SK-N-MC (cell line): ENCODE measurements at regions not wholly inside any gene's neighbourhood (a gene's known extent, or its start where the extent isn't known, plus 50 kb on each side); places are given as distances from the start of the nearest gene placed in this dataset.
A peak's percentile ranks its signal among the peaks of the same experiment; 100 is the strongest.

Experiments used
- DNase-seq: peaks from one replicate; pipeline ENCODE4 v3.0.0-alpha.2; 2011; ENCODE audit warnings: low read depth, low spot score
- H3K27ac ChIP-seq: fragments of 200-600 bp; sonication (generic); 2 replicates; pipeline ENCODE4 v1.5.1; 2016; ENCODE audit warnings: mixed run types
- H3K36me3 ChIP-seq: fragments of 200-600 bp; sonication (generic); 2 replicates; pipeline ENCODE4 v1.6.1; 2017; ENCODE audit warnings: antibody characterized with exemption, low read length, mixed read lengths; ENCODE audit not compliant: insufficient read depth
- H3K4me3 ChIP-seq: fragments of 200-600 bp; sonication (generic); 2 replicates; pipeline ENCODE4 v1.5.1; 2016
- H3K9ac ChIP-seq: fragments of 200-600 bp; sonication (generic); 2 replicates; pipeline ENCODE4 v1.8.0; 2017; ENCODE audit warnings: mixed run types, mixed read lengths; ENCODE audit not compliant: insufficient read length
- H3K9me3 ChIP-seq: fragments of 200-600 bp; sonication (generic); 2 replicates; pipeline ENCODE4 v1.6.1; 2017; ENCODE audit warnings: low read depth, mild to moderate bottlenecking, antibody characterized with exemption, low read length, moderate library complexity, mixed read lengths
- EZH2 ChIP-seq: fragments of 200-600 bp; sonication (generic); IDR thresholded peaks from one replicate; pipeline ENCODE4 v1.6.1; 2017; ENCODE audit warnings: antibody characterized with exemption
- FOXP2 ChIP-seq: optimal IDR thresholded peaks from 2 replicates; pipeline ENCODE3; 2011; ENCODE audit warnings: mild to moderate bottlenecking, moderate library complexity; ENCODE audit not compliant: insufficient read depth; ENCODE audit errors: extremely low read length, control extremely low read depth
- POLR2AphosphoS5 ChIP-seq: IDR thresholded peaks from 2 replicates; pipeline ENCODE4 v1.6.1; 2012; ENCODE audit warnings: mild to moderate bottlenecking, low read depth, low read length, borderline replicate concordance

DNA sequence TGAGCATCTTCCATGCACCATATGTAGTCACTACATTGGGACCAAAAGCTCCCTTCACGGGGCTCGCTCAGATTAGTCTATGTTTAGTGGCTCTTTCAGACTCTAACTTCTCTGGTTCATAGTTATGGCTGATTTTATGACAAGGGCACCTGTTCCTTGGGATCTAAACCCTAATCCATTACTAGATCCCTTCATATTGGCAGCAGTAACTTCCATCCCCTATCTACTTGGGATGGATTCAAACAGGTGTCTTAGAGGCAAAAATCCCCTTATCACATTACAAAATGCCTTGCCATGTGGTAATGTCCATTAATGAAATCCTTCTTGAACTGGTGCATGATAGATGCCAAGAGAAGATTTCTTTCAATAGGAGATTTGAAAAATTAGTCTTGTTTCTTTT lies 96.7 kb upstream of the TP63 start:
- Histone ChIP-seq H3K4me3 (no peak overlapping the region), H3K9ac (no peak overlapping the region), H3K9me3 (peaks cover 6% of the 10 kb centered on the region; the same call in 1 of the 2 replicates), H3K27ac (no peak overlapping the region), H3K36me3 (no peaks in the 10 kb centered on the region)
- no peak for DNase-seq
- TF ChIP-seq POLR2AphosphoS5, result no peak
- TF ChIP-seq EZH2, result no peak
- TF ChIP-seq FOXP2, result no peak

DNA sequence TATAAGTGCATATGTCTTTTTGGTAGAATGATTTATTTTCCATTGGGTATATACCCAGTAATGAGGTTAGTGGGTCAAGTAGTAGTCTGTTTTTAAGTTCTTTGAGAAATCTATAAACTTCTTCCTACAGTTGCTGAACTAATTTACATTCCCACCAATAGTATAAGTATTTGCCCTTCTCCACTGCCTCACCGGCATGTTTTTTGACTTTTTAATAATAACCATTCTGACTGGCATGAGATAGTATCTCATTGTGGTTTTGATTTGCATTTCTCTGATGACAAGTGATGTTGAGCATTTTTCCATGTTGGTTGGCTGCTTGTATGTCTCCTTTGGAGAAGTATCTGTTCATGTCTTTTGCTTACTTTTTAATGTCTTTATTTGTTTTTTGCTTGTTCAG lies 94.1 kb upstream of the TP63 start:
- Histone ChIP-seq H3K4me3 (no peak overlapping the region), H3K27ac (no peak overlapping the region), H3K36me3 (no peaks in the 10 kb centered on the region), H3K9me3 (peaks cover 6% of the 10 kb centered on the region; the same call in 1 of the 2 replicates), H3K9ac (no peak overlapping the region)
- no peak for DNase-seq
- TF ChIP-seq POLR2AphosphoS5 (no peak), EZH2 (no peak)

DNA sequence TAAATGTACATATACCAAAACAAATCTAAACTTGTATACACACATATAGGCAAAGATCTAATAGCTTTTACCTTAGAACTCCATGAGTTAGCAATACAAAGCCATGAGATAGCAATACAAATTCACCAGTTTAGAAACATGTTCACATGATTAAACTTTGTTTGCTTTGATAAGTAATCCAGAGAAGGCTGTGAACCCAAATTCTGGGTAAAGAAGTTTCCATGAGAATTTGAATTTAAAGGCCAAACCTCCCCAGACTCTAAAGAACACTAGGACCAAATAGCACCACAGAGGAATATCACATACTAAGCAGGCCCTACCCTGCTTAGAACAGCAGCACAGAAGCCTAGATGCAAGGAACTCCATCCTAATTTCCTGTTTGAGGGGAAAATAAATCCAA lies 83.7 kb upstream of the TP63 start:
- Histone ChIP-seq H3K36me3 (no peaks in the 10 kb centered on the region), H3K4me3 (no peak overlapping the region), H3K9me3 (peaks cover 15% of the 10 kb centered on the region), H3K27ac (no peak overlapping the region), H3K9ac (no peak overlapping the region)
- TF ChIP-seq POLR2AphosphoS5 (no peak), EZH2 (no peak), FOXP2 (no peak)
- no peak for DNase-seq

DNA sequence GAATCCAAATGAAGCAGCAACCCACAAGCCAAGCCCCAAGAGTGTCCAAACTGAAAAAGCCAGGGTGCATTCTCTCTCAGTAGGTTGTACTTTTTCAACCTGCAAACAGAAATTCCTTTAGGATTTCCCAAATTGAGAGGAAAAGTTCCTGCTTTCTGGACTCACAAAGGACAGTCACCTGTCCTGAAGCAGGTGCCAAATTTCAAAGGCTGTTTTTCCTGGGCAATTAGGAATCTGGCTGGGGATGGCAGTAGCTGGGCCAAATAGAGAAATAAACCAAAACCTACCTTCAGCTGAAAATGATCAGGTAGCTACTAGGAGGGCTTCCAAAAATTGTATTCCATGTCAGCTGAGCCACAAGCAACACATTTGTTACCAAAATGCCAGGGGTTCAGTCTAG lies 83.1 kb upstream of the TP63 start:
- no peak for DNase-seq
- Histone ChIP-seq H3K36me3 (no peaks in the 10 kb centered on the region), H3K9ac (no peak overlapping the region), H3K27ac (no peak overlapping the region), H3K9me3 (peaks cover 15% of the 10 kb centered on the region), H3K4me3 (no peak overlapping the region)
- no peak for TF ChIP-seq POLR2AphosphoS5
- TF ChIP-seq EZH2, result no peak
- no peak for TF ChIP-seq FOXP2

DNA sequence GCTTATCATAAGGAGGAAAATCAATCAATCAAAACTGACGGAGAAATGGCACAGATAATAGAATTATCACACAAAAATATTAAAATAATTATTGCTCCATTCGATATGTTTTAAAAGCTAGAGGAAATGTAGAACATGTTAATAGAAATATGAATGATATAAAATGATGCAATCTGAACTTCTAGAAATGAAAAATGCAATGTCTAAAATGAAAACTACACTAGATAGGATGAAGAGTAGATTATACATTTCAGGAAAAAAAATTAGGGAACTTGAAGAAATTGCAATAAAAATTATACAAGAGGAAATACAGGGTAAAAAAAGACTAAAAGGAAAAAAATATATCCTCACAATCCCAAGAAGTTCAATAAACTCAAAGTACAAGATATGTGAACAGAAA lies 80.2 kb upstream of the TP63 start:
- Histone ChIP-seq H3K36me3 (no peaks in the 10 kb centered on the region), H3K4me3 (no peak overlapping the region), H3K9ac (no peak overlapping the region), H3K9me3 (peaks cover 15% of the 10 kb centered on the region), H3K27ac (no peak overlapping the region)
- no peak for DNase-seq
- TF ChIP-seq POLR2AphosphoS5 (no peak), EZH2 (no peak), FOXP2 (no peak)

DNA sequence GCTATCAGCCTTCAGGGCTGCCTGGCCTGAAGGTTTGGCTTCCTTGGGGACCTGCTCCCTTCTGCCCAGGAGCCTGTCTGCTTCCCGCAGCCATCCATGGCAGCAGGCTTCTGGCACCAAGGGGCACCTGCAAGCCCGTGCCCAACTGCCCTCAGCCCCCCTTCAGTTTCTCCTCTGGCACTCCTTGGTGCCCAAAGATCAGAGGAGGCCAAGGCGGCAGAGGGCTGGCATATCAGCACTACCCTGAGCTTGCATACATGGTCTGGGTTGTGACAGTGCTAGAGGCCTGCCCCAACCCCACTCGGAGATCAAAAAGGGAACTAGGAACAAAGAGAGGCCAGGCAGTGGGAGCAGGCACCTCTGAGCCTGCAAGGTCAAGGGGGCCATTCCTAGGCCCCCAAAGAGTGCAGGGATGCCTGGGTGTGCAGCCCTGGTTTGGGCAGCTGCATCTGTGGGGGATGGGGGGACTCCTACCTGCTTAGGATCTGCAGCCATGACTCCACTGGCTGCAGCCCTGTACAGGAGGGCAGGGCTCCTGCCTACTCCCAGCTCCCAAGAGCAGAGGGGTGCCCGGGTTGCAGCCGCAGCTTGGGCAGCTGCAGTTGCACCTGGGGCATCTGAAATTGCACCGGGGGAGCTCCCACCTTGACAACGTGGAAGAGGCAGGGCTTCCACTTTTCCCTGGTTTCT lies 76.2 kb upstream of the TP63 start:
- H3K9me3 ChIP-seq, result peaks cover 16% of the 10 kb centered on the region
- H3K27ac ChIP-seq, result no peak overlapping the region
- TF ChIP-seq FOXP2, result no peak
- no peak for TF ChIP-seq EZH2
- TF ChIP-seq POLR2AphosphoS5, result no peak
- no peak overlapping the region for H3K9ac ChIP-seq
- H3K4me3 ChIP-seq, result no peak overlapping the region
- DNase-seq, result no peak
- H3K36me3 ChIP-seq, result no peaks in the 10 kb centered on the region; the same call in 1 of the 2 replicates

DNA sequence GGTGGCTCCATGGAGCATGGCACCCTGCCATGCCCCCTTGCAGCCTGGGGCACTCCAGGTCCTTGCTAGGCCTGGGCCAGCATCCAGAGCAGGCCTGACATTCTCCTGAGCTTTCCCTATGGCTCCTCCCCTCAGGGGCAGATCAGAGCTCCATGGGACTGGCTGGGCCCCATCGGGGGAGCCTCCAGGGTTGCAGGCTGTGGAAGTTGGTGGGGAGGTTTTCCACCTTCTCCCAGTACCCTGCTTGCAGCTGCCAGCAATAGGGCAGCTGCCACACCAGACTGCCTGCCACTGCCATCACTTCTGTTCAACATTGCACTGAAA lies 75.7 kb upstream of the TP63 start:
- Histone ChIP-seq H3K36me3 (no peaks in the 10 kb centered on the region; the same call in 1 of the 2 replicates), H3K4me3 (no peak overlapping the region), H3K27ac (no peak overlapping the region), H3K9me3 (peaks cover 11% of the 10 kb centered on the region), H3K9ac (no peak overlapping the region)
- TF ChIP-seq POLR2AphosphoS5 (no peak), EZH2 (no peak), FOXP2 (no peak)
- DNase-seq, result no peak

DNA sequence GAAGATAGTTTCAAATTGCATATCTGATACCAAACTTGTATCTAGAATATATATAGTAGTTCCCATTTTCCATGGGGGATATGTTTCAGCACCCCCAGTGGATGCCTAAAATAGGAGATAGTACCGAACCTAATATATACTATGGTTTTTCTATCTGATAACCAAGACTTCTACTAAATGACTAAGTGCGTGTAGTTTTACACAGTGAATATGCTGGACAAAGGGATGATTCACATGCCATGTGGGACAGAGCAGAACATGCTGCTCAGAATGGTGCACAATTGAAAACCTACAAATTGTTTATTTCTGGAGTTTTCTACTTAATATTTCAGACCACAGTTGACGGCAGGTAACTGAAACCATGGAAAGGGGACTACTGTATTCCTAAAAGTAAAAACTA lies 73.4 kb upstream of the TP63 start:
- H3K9ac ChIP-seq, result no peak overlapping the region
- no peak for DNase-seq
- TF ChIP-seq POLR2AphosphoS5 (no peak), FOXP2 (no peak), EZH2 (no peak)

DNA sequence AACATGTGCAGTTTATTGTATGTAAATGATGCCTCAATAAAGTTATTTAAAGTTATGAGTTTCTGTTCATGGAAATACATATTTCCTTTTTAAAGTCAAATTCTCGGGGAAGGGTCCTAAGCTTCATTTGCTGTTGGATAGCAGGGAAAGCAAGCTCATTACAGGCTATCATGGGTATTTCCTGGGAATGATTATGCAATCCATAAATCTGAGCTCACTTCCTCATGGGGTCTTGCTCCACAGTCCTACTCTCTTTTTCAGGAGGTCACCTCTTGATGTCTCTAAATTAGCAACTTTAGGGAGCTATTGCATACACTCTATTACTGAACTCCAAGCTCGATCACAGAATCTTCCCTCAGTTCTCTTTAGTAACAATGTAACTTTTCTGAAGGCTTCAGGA lies 69.9 kb upstream of the TP63 start:
- peak overlapping the region; percentile 51 for H3K27ac ChIP-seq
- TF ChIP-seq EZH2 (no peak), POLR2AphosphoS5 (no peak), FOXP2 (no peak)
- H3K36me3 ChIP-seq, result no peaks in the 10 kb centered on the region; the same call in 1 of the 2 replicates
- H3K4me3 ChIP-seq, result no peak overlapping the region
- no peak for DNase-seq
- H3K9me3 ChIP-seq, result peaks cover 5% of the 10 kb centered on the region; the same call in 1 of the 2 replicates
- no peak overlapping the region for H3K9ac ChIP-seq

More for the DNA sequence above, 73.4 kb upstream of the TP63 start:
- Histone ChIP-seq H3K36me3 (no peaks in the 10 kb centered on the region; the same call in 1 of the 2 replicates), H3K9me3 (peaks cover 5% of the 10 kb centered on the region), H3K27ac (no peak overlapping the region), H3K4me3 (no peak overlapping the region)
